ENCODE measurements at regions not wholly inside any gene's neighbourhood (a gene's known extent, or its start where the extent isn't known, plus 50 kb on each side); places are given as distances from the start of the nearest gene placed in this dataset.

- Histone ChIP-seq H4K20me1 (ENCODE audit: control insufficient read depth, extremely low read depth, insufficient read depth, low read length) (no peaks in the 10 kb centered on the region), H3K4me3 (replicated peaks in 1 of 4; ENCODE audit: control extremely low read depth in 1 of 4, insufficient read depth in 1 of 4, low read depth in 3 of 4, low read length in 4 of 4) (no peak overlapping the region), H3K4me2 (ENCODE audit: extremely low read depth, insufficient read depth, low read length) (no peak overlapping the region), H3K9me3 (ENCODE audit: control insufficient read depth, insufficient read depth, low read depth, low read length) (no peaks in the 10 kb centered on the region), H3K36me3 (ENCODE audit: control insufficient read depth, insufficient read depth, low read length) (no peaks in the 10 kb centered on the region), H3K4me1 (ENCODE audit: control insufficient read depth, extremely low read depth, insufficient read depth, low read length) (no peaks in the 10 kb centered on the region), H3K9ac (ENCODE audit: insufficient read depth, low read length) (no peak overlapping the region), H3K27me3 (ENCODE audit: control insufficient read depth, insufficient read depth, low read length) (no peaks in the 10 kb centered on the region), H3K79me2 (ENCODE audit: control insufficient read depth, insufficient read depth, low read length) (no peaks in the 10 kb centered on the region), H3K27ac (ENCODE audit: insufficient read depth, low read length) (no peak overlapping the region), H2AFZ (ENCODE audit: low read length) (no peak overlapping the region)
- no peak for TF ChIP-seq EZH2 (IDR thresholded peaks at IDR 0.05; ENCODE audit: low read length, missing control alignments)
- TF ChIP-seq CTCF (conservative IDR thresholded peaks at IDR 0.05 in 1 of 2, IDR thresholded peaks at IDR 0.05 in 1 of 2; ENCODE audit: low read depth in 1 of 2, low read length in 2 of 2): no peak
- no peak for DNase-seq (ENCODE audit: low read depth in 2 of 2)
Measured at GRCh38 chr6:85826997-85827396, 184.3 kb upstream of the SYNCRIP start.

GRCh38 chr6:85824329-85824728 is 181.6 kb upstream of the SYNCRIP start:
- Histone ChIP-seq H3K27ac (ENCODE audit: insufficient read depth, low read length) (no peak overlapping the region), H2AFZ (ENCODE audit: low read length) (no peak overlapping the region), H3K4me3 (replicated peaks in 1 of 4; ENCODE audit: control extremely low read depth in 1 of 4, insufficient read depth in 1 of 4, low read depth in 3 of 4, low read length in 4 of 4) (no peak overlapping the region), H3K9me3 (ENCODE audit: control insufficient read depth, insufficient read depth, low read depth, low read length) (no peaks in the 10 kb centered on the region), H3K79me2 (ENCODE audit: control insufficient read depth, insufficient read depth, low read length) (no peaks in the 10 kb centered on the region), H3K27me3 (ENCODE audit: control insufficient read depth, insufficient read depth, low read length) (no peaks in the 10 kb centered on the region), H3K36me3 (ENCODE audit: control insufficient read depth, insufficient read depth, low read length) (no peaks in the 10 kb centered on the region), H3K9ac (ENCODE audit: insufficient read depth, low read length) (no peak overlapping the region), H4K20me1 (ENCODE audit: control insufficient read depth, extremely low read depth, insufficient read depth, low read length) (no peaks in the 10 kb centered on the region), H3K4me2 (ENCODE audit: extremely low read depth, insufficient read depth, low read length) (no peak overlapping the region), H3K4me1 (ENCODE audit: control insufficient read depth, extremely low read depth, insufficient read depth, low read length) (no peaks in the 10 kb centered on the region)
- DNase-seq (ENCODE audit: low read depth in 2 of 2): no peak
- TF ChIP-seq CTCF (conservative IDR thresholded peaks at IDR 0.05 in 1 of 2, IDR thresholded peaks at IDR 0.05 in 1 of 2; ENCODE audit: low read depth in 1 of 2, low read length in 2 of 2) (no peak), EZH2 (IDR thresholded peaks at IDR 0.05; ENCODE audit: low read length, missing control alignments) (no peak)

GRCh38 chr6:85810558-85810957 is 167.9 kb upstream of the SYNCRIP start:
- no peak for DNase-seq (ENCODE audit: low read depth in 2 of 2)
- no peak overlapping the region for H3K9ac ChIP-seq (ENCODE audit: insufficient read depth, low read length)
- no peak overlapping the region for H3K4me2 ChIP-seq (ENCODE audit: extremely low read depth, insufficient read depth, low read length)
- no peak overlapping the region for H3K4me3 ChIP-seq (replicated peaks in 1 of 4; ENCODE audit: control extremely low read depth in 1 of 4, insufficient read depth in 1 of 4, low read depth in 3 of 4, low read length in 4 of 4)
- H3K79me2 ChIP-seq (ENCODE audit: control insufficient read depth, insufficient read depth, low read length): no peaks in the 10 kb centered on the region
- H3K9me3 ChIP-seq (ENCODE audit: control insufficient read depth, insufficient read depth, low read depth, low read length): no peaks in the 10 kb centered on the region
- no peaks in the 10 kb centered on the region for H3K4me1 ChIP-seq (ENCODE audit: control insufficient read depth, extremely low read depth, insufficient read depth, low read length)
- TF ChIP-seq EZH2 (IDR thresholded peaks at IDR 0.05; ENCODE audit: low read length, missing control alignments): no peak
- no peak for TF ChIP-seq CTCF (conservative IDR thresholded peaks at IDR 0.05 in 1 of 2, IDR thresholded peaks at IDR 0.05 in 1 of 2; ENCODE audit: low read depth in 1 of 2, low read length in 2 of 2)
- no peak overlapping the region for H2AFZ ChIP-seq (ENCODE audit: low read length)
- no peak overlapping the region for H3K27ac ChIP-seq (ENCODE audit: insufficient read depth, low read length)
- no peaks in the 10 kb centered on the region for H3K36me3 ChIP-seq (ENCODE audit: control insufficient read depth, insufficient read depth, low read length)
- H3K27me3 ChIP-seq (ENCODE audit: control insufficient read depth, insufficient read depth, low read length): no peaks in the 10 kb centered on the region
- no peaks in the 10 kb centered on the region for H4K20me1 ChIP-seq (ENCODE audit: control insufficient read depth, extremely low read depth, insufficient read depth, low read length)

All from fibroblast of lung (primary cell).